ENCODE measurements at regions not wholly inside any gene's neighbourhood (a gene's known extent, or its start where the extent isn't known, plus 50 kb on each side); places are given as distances from the start of the nearest gene placed in this dataset.

GRCh38 chr12:66884091-66884490 is 205.2 kb upstream of the GRIP1 start:
- no peak overlapping the region for H3K4me3 ChIP-seq
- DNase-seq (ENCODE audit: low spot score): no peak
- H3K27ac ChIP-seq: no peak overlapping the region
- TF ChIP-seq, protein P1, sequence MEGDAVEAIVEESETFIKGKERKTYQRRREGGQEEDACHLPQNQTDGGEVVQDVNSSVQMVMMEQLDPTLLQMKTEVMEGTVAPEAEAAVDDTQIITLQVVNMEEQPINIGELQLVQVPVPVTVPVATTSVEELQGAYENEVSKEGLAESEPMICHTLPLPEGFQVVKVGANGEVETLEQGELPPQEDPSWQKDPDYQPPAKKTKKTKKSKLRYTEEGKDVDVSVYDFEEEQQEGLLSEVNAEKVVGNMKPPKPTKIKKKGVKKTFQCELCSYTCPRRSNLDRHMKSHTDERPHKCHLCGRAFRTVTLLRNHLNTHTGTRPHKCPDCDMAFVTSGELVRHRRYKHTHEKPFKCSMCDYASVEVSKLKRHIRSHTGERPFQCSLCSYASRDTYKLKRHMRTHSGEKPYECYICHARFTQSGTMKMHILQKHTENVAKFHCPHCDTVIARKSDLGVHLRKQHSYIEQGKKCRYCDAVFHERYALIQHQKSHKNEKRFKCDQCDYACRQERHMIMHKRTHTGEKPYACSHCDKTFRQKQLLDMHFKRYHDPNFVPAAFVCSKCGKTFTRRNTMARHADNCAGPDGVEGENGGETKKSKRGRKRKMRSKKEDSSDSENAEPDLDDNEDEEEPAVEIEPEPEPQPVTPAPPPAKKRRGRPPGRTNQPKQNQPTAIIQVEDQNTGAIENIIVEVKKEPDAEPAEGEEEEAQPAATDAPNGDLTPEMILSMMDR (IDR thresholded peaks at IDR 0.05): no peak

DNA sequence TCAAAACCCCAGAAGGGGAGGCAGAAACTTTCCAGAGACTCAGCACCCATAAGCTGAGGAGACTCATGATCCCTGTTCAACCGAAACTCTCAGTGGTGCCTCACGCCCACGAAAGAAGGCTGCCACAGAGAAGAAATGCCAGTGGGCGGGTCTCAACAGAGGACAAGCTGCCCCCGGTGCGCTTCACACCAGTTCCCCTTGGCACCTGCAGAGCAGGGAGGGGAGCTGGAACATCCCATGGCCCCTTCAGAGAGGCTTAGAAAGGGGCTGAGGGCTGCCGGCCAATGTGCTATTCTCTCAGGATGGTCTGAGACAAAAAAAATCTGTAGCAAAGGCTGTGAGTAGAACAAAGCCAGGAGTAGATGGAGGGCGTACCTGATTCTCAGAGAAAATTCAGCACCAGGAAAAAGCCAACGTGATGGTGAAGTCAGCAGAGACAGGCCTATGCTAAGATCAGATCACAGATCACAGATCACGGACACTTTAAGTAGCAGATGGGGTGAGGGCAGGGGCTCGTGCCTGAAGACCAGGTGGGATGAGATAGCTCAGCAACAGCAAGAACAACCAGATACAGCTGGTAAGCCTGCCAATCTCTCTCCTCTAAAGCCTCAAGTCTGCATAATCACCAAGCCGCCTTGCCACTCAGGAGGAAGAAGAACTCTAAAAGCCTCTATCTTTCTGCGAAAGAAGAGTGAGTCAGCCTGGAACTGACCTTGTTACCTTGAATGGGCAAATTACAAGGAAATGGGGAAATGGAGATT is 206.4 kb upstream of the GRIP1 start:
- no peak overlapping the region for H3K27ac ChIP-seq
- DNase-seq (ENCODE audit: low spot score): no peak
- TF ChIP-seq, protein P1 (IDR thresholded peaks at IDR 0.05): no peak

GRCh38 chr12:66896797-66897196 is 217.9 kb upstream of the GRIP1 start:
- Histone ChIP-seq H3K27ac (no peak overlapping the region), H3K4me3 (no peak overlapping the region)
- TF ChIP-seq, protein P1 (IDR thresholded peaks at IDR 0.05): no peak
- DNase-seq (ENCODE audit: low spot score): no peak

More for the DNA sequence above, 206.4 kb upstream of the GRIP1 start:
- no peak overlapping the region for H3K4me3 ChIP-seq

GRCh38 chr12:66898700-66899469 is 220.0 kb upstream of the GRIP1 start:
- H3K4me3 ChIP-seq: no peak overlapping the region
- DNase-seq (ENCODE audit: low spot score): no peak
- no peak overlapping the region for H3K27ac ChIP-seq
- TF ChIP-seq, protein P1 (IDR thresholded peaks at IDR 0.05): no peak

GRCh38 chr12:66899588-66899987 is 220.7 kb upstream of the GRIP1 start:
- no peak overlapping the region for H3K4me3 ChIP-seq
- H3K27ac ChIP-seq: no peak overlapping the region
- TF ChIP-seq, protein P1 (IDR thresholded peaks at IDR 0.05): no peak
- no peak for DNase-seq (ENCODE audit: low spot score)

DNA sequence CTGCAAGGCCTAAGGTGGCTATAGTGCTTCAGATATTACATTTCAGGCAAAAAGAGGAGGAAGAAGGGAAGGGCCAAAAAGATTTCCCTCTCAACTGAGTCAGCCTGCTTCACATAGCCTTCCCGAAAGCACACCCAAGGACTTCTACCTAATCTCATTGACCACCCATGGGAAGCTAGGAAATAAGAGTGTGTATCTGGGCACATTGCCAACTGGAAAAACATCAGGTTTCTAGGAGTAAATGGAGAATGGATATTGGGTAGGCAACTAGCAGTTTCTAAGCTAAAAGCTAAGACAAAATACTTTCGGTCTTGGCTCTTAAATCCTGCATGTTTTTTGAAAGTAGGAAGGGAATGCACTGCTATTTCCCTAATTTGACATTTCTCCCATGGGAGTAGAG is 221.7 kb upstream of the GRIP1 start:
- TF ChIP-seq, protein P1 (IDR thresholded peaks at IDR 0.05): no peak
- Histone ChIP-seq H3K4me3 (no peak overlapping the region), H3K27ac (no peak overlapping the region)
- DNase-seq (ENCODE audit: low spot score): no peak

Data from coronary artery (tissue), 2 donors.